ENCODE measurements at regions not wholly inside any gene's neighbourhood (a gene's known extent, or its start where the extent isn't known, plus 50 kb on each side); places are given as distances from the start of the nearest gene placed in this dataset.

DNA sequence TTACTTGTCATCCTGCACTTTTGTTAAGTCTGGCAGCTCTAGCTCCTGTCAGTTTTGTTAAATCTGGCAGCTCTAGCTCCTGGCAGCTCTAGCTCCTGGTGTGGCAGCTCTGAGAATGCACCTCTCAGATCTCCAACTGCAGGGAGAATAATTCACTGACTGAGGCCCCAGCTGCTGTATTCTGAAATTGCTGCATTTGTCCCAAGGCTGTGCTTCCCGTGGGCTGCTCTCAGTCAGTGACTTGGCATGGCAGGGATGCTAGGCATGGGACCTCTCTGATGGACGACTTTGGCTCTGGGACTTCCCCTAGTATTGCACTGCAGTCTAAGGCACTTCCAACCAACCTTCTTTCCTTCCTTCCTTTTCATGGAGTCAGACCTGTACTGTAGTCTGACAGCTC lies 475.7 kb downstream of the CCDC171 start:
- no CpG with 5 or more reads among the region's 2 CpGs for WGBS (ENCODE audit: extremely low coverage, insufficient read length, low lambda C conversion rate)
- Histone ChIP-seq H2BK20ac (ENCODE audit: low read depth, low read length, poor library complexity, severe bottlenecking) (no peak overlapping the region), H4K8ac (replicated peaks; ENCODE audit: insufficient read length, low read depth, low read length) (no peak overlapping the region), H3K27ac (ENCODE audit: insufficient read length, low read depth, low read length) (no peak overlapping the region), H2AFZ (ENCODE audit: low read length) (no peak overlapping the region), H2BK5ac (ENCODE audit: insufficient read length, low read length) (no peak overlapping the region), H3K9me3 (ENCODE audit: control insufficient read depth, low read depth, low read length) (no peaks in the 10 kb centered on the region), H3K27me3 (ENCODE audit: insufficient read depth, low read length) (no peaks in the 10 kb centered on the region), H3K79me1 (ENCODE audit: insufficient read depth, low read depth, low read length, poor library complexity, severe bottlenecking) (no peaks in the 10 kb centered on the region), H2AK5ac (ENCODE audit: insufficient read length, low read length) (no peak overlapping the region), H3K18ac (ENCODE audit: insufficient read length, low read depth, low read length) (no peak overlapping the region), H2BK15ac (ENCODE audit: low read depth, low read length) (no peak overlapping the region), H3T11ph (ENCODE audit: low read length) (no peak overlapping the region), H3K14ac (ENCODE audit: insufficient read depth, low read length) (no peak overlapping the region), H3K4me2 (ENCODE audit: insufficient read depth, insufficient read length, low read length) (no peak overlapping the region), H3K23me2 (ENCODE audit: insufficient read length, low read depth, low read length, poor library complexity, severe bottlenecking) (no peaks in the 10 kb centered on the region), H3K79me2 (ENCODE audit: insufficient read depth, low read length) (no peaks in the 10 kb centered on the region), H3K4ac (ENCODE audit: low read depth, low read length) (no peak overlapping the region), H4K5ac (ENCODE audit: insufficient read length, low read depth, low read length) (no peak overlapping the region), H3K4me1 (ENCODE audit: insufficient read depth, low read length) (no peaks in the 10 kb centered on the region), H3K23ac (ENCODE audit: insufficient read length, low read depth, low read length) (no peak overlapping the region), H2BK120ac (ENCODE audit: low read depth, low read length, poor library complexity, severe bottlenecking) (no peak overlapping the region), H4K20me1 (ENCODE audit: control insufficient read depth, insufficient read depth, insufficient read length) (no peaks in the 10 kb centered on the region), H3K9ac (ENCODE audit: extremely low read depth, insufficient read length, low read length) (no peak overlapping the region), H3K56ac (ENCODE audit: insufficient read length, low read depth, low read length) (no peak overlapping the region), H2BK12ac (ENCODE audit: insufficient read length, low read depth, low read length) (no peak overlapping the region), H4K91ac (ENCODE audit: insufficient read length, low read depth, low read length) (no peak overlapping the region)
- H3K4me1 Mint-ChIP-seq: peaks cover 0 to 4% of the 10 kb centered on the region in 2 experiments; a peak in 1 of 4 replicates
- H3K27ac Mint-ChIP-seq: no peak overlapping the region
- no peaks in the 10 kb centered on the region; a peak in 1 of 5 replicates for H3K9me3 Mint-ChIP-seq
- H3K27me3 Mint-ChIP-seq (ENCODE audit: low read depth): no peaks in the 10 kb centered on the region
- no peak for DNase-seq
- no peaks in the 10 kb centered on the region for H3K36me3 Mint-ChIP-seq (ENCODE audit: insufficient read depth in 1 of 3, low read depth in 3 of 3)
- TF ChIP-seq, protein P1, sequence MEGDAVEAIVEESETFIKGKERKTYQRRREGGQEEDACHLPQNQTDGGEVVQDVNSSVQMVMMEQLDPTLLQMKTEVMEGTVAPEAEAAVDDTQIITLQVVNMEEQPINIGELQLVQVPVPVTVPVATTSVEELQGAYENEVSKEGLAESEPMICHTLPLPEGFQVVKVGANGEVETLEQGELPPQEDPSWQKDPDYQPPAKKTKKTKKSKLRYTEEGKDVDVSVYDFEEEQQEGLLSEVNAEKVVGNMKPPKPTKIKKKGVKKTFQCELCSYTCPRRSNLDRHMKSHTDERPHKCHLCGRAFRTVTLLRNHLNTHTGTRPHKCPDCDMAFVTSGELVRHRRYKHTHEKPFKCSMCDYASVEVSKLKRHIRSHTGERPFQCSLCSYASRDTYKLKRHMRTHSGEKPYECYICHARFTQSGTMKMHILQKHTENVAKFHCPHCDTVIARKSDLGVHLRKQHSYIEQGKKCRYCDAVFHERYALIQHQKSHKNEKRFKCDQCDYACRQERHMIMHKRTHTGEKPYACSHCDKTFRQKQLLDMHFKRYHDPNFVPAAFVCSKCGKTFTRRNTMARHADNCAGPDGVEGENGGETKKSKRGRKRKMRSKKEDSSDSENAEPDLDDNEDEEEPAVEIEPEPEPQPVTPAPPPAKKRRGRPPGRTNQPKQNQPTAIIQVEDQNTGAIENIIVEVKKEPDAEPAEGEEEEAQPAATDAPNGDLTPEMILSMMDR (conservative IDR thresholded peaks at IDR 0.05): no peak
- H3K4me3 Mint-ChIP-seq: no peak overlapping the region
